B cell (primary cell): ENCODE measurements at regions not wholly inside any gene's neighbourhood (a gene's known extent, or its start where the extent isn't known, plus 50 kb on each side); places are given as distances from the start of the nearest gene placed in this dataset.
A peak's percentile ranks its signal among the peaks of the same experiment; 100 is the strongest.
"Not testable (repeated sequence)": the region's sequence is repeated elsewhere in the genome, so short reads cannot be mapped to it uniquely, and the experiment has no call there.

Experiments
- ATAC-seq: fragments of 200-7000 bp; cut with Tn5 transposase; one replicate; pipeline ENCODE4 v1.10.0; 2021; ENCODE audit warnings: low read depth, mild to moderate bottlenecking, moderate number of reproducible peaks, moderate library complexity
- CTCF ChIA-PET: fragments of 350-600 bp; sonication (Branson Sonifier 250); formaldehyde crosslinking; loops from one replicate; lab custom pipeline; 2021; ENCODE audit warnings: antibody characterized with exemption, inconsistent platforms; lab: Charles Lee
- POLR2A ChIA-PET: fragments of 350-600 bp; sonication (Branson Sonifier 250); formaldehyde crosslinking; loops from one replicate; lab custom pipeline; 2021; ENCODE audit warnings: antibody characterized with exemption; lab: Charles Lee
- DNase-seq: peaks from one replicate; pipeline ENCODE4 v3.0.0; 2013
- H2AFZ ChIP-seq: 2 replicates; pipeline ENCODE4 v1.6.1; 2012; ENCODE audit warnings: mild to moderate bottlenecking, low read depth, low read length; ENCODE audit not compliant: insufficient read depth, poor library complexity, severe bottlenecking
- H3K27ac ChIP-seq, 2 donors: 1 replicate in 1 of 2; 2 replicates in 1 of 2; pipeline ENCODE4 v1.5.1; 2012 to 2013; ENCODE audit warnings: low read length in 2 of 2, mild to moderate bottlenecking in 2 of 2, moderate library complexity in 1 of 2
- H3K27me3 ChIP-seq, 4 experiments: fragments of 200-600 bp in 1 of 4; sonication (generic) in 1 of 4; replicated peaks in 1 of 4; 1 replicate in 2 of 4; 2 replicates in 2 of 4; pipeline versions ENCODE4 v1.6.1 to v1.7.0; 2013 to 2016; ENCODE audit warnings: low read length in 3 of 4, mild to moderate bottlenecking in 2 of 4, mixed read lengths in 1 of 4, moderate library complexity in 1 of 4; ENCODE audit not compliant: insufficient read depth in 4 of 4, control insufficient read depth in 3 of 4; ENCODE audit errors: control extremely low read depth in 1 of 4
- H3K36me3 ChIP-seq, 2 experiments: replicated peaks in 1 of 2; 1 replicate in 1 of 2; 2 replicates in 1 of 2; pipeline versions ENCODE4 v1.6.1 to v1.7.1; 2013; ENCODE audit warnings: low read length in 1 of 2; ENCODE audit not compliant: insufficient read depth in 2 of 2, control insufficient read depth in 1 of 2; ENCODE audit errors: control extremely low read depth in 1 of 2, extremely low read depth in 1 of 2
- H3K4me1 ChIP-seq, 2 donors: fragments of 200-600 bp in 1 of 2; sonication (generic) in 1 of 2; 1 replicate in 1 of 2; 2 replicates in 1 of 2; pipeline versions ENCODE4 v1.5.1 to v1.6.1; 2013 to 2017; ENCODE audit warnings: low read length in 2 of 2; ENCODE audit not compliant: control insufficient read depth in 2 of 2, insufficient read depth in 2 of 2
- H3K4me2 ChIP-seq: replicated peaks from 2 replicates; pipeline ENCODE3; 2012; ENCODE audit warnings: mild to moderate bottlenecking, low read depth, low read length; ENCODE audit not compliant: poor library complexity, severe bottlenecking
- H3K4me3 ChIP-seq, 5 experiments: fragments of 200-600 bp in 1 of 5; sonication (generic) in 1 of 5; 1 replicate in 3 of 5; 2 replicates in 2 of 5; pipeline versions ENCODE4 v1.5.1 to v1.7.0; 2011 to 2016; ENCODE audit warnings: low read length in 4 of 5, mild to moderate bottlenecking in 4 of 5, low read depth in 2 of 5, control low read depth in 1 of 5, moderate library complexity in 1 of 5; ENCODE audit not compliant: insufficient read depth in 1 of 5; ENCODE audit errors: control extremely low read depth in 1 of 5, extremely low read depth in 1 of 5
- H3K79me2 ChIP-seq: fragments of 200-600 bp; sonication (generic); one replicate; pipeline ENCODE4 v1.6.0; 2016; ENCODE audit warnings: low read length; ENCODE audit not compliant: control insufficient read depth, insufficient read depth
- H3K9ac ChIP-seq: fragments of 200-600 bp; sonication (generic); 2 replicates; pipeline ENCODE4 v1.6.1; 2017; ENCODE audit warnings: mild to moderate bottlenecking, low read length, moderate library complexity
- H3K9me3 ChIP-seq, 3 donors: one replicate each; pipeline versions ENCODE4 v1.6.1 to v1.7.1; 2013; ENCODE audit warnings: low read length in 2 of 3; ENCODE audit not compliant: control insufficient read depth in 2 of 3, insufficient read depth in 1 of 3; ENCODE audit errors: control extremely low read depth in 1 of 3
- H4K20me1 ChIP-seq: 2 replicates; pipeline ENCODE4 v1.6.0; 2012; ENCODE audit warnings: mild to moderate bottlenecking, low read length; ENCODE audit not compliant: insufficient read depth, control insufficient read depth, poor library complexity, severe bottlenecking
- H3K27ac Mint-ChIP-seq: one replicate; pipeline ENCODE4 v1.8.0; 2021; ENCODE audit warnings: mixed read lengths
- H3K27me3 Mint-ChIP-seq: one replicate; pipeline ENCODE4 v1.8.0; 2021; ENCODE audit warnings: mixed read lengths
- H3K4me1 Mint-ChIP-seq: one replicate; pipeline ENCODE4 v1.8.0; 2021; ENCODE audit warnings: mixed read lengths
- H3K4me3 Mint-ChIP-seq: one replicate; pipeline ENCODE4 v1.8.0; 2021; ENCODE audit warnings: mixed read lengths
- H3K9me3 Mint-ChIP-seq: one replicate; pipeline ENCODE4 v1.8.0; 2022; ENCODE audit warnings: mixed read lengths; ENCODE audit not compliant: insufficient read depth
- EZH2 ChIP-seq: IDR thresholded peaks from 2 replicates; pipeline ENCODE4 v1.6.1; 2012; ENCODE audit warnings: borderline replicate concordance, low read depth, mild to moderate bottlenecking, moderate library complexity, low read length; ENCODE audit not compliant: insufficient read depth, poor library complexity, severe bottlenecking
- WGBS: methylation state at CpG from one replicate; pipeline ENCODE4 v1.1.5; 2013; ENCODE audit warnings: missing lambda C conversion rate; ENCODE audit not compliant: insufficient coverage; 5-methylcytosine and 5-hydroxymethylcytosine counted together
- intact Hi-C: fragments of 100-400 bp; cut with micrococcal nuclease; formaldehyde crosslinking; loops from one replicate; pipeline ENCODE4 v1.10.0; 2022
- TF ChIP-seq, protein P1 (sequence below): fragments of 200-600 bp; IDR thresholded peaks from one replicate; pipeline ENCODE4 v1.8.0; 2022; ENCODE audit warnings: antibody characterized with exemption, mild to moderate bottlenecking

DNA sequence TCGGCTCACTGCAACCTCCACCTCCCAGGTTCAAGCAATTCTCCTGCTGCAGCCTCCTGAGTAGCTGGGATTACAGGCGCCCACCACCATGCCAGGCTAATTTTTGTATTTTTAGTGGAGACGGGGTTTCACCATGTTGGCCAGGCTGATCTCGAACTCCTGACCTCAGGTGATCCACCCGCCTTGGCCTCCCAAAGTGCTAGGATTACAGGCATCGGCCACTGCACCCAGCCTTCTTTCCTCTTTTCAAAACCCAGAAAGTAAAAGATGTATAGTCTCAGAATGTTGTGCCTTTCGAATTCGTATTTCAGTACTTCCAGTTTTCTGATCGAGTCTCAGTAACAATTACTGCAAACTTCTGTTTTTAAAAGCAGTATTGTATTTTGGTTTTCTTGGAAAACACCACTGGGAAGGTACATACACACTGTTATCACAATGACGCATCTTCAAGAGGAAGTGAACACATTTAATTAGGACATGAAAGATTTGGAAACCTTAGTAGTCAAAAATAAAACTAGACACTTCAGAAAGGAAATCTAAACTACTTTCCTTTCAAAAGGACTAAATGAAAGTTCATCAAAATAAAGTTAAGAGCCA is 123.9 kb upstream of the TNFSF4 start:
- peak overlapping the region; percentile 65 for H3K4me2 ChIP-seq

DNA sequence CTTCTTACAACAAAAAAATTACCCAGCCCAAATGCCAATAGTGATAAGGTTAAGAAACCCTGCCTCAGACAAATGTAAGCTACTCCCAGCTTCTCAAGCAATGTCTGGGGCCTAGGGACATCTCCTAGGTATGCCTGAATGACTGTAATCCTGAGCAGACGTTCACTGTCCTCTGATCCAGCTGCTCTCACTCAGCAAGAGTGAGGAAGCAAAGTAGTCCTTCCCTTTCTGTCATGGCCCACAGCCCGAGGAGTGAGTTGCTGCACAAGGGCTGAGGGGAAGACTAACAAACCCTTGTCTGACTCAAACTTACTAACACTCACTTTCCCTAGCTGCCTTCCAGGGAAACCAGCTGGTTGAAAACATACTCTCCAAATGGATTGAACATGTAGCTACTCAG is 124.9 kb upstream of the TNFSF4 start:
- POLR2A ChIA-PET, result no interaction called here
- H3K4me2 ChIP-seq, result peak overlapping the region; percentile 65

More for the DNA sequence above, 123.9 kb upstream of the TNFSF4 start:
- H3K27me3 ChIP-seq, POLR2A ChIA-PET, H3K79me2 ChIP-seq, H3K9me3 ChIP-seq, H3K9me3 Mint-ChIP-seq, H3K27me3 Mint-ChIP-seq, intact Hi-C loops, H3K36me3 ChIP-seq, H4K20me1 ChIP-seq: not testable (repeated sequence)
- Histone ChIP-seq H3K9ac (peak overlapping the region; percentile 50), H3K27ac (peak overlapping the region in 1 of 2 donors; percentile 59), H3K4me1 (peaks cover 8 to 18% of the 10 kb centered on the region in 2 donors), H3K4me3 (peak overlapping the region in 2 of 5 experiments; percentile 5 to 38), H2AFZ (peak overlapping the region; percentile 56)
- Mint-ChIP-seq H3K4me1 (peaks cover 25% of the 10 kb centered on the region), H3K27ac (peak overlapping the region; percentile 80), H3K4me3 (peak overlapping the region; percentile 68)
- CTCF ChIA-PET, result interaction anchor here (1.0 kb wide), 1 partner anchor 86 kb away, joined by 3 read pairs; no protein-coding TSS in a partner anchor
- peak; percentile 36 for DNase-seq
- ATAC-seq, result peak; percentile 21
- no CpG with 5 or more reads among the region's 10 CpGs for WGBS

More for the DNA sequence above, 124.9 kb upstream of the TNFSF4 start:
- Histone ChIP-seq H3K4me1 (peaks cover 8 to 18% of the 10 kb centered on the region in 2 donors), H4K20me1 (no peaks in the 10 kb centered on the region), H3K79me2 (no peaks in the 10 kb centered on the region), H3K36me3 (no peaks in the 10 kb centered on the region), H3K9ac (no peak overlapping the region), H3K27ac (peak overlapping the region in 1 of 2 donors; percentile 59), H3K9me3 (no peaks in the 10 kb centered on the region), H2AFZ (peak overlapping the region; percentile 56), H3K4me3 (no peak overlapping the region), H3K27me3 (no peaks in the 10 kb centered on the region)
- CTCF ChIA-PET, result no interaction called here
- 0% methylated on average over 1 of the region's 2 CpGs for WGBS
- TF ChIP-seq, protein P1, sequence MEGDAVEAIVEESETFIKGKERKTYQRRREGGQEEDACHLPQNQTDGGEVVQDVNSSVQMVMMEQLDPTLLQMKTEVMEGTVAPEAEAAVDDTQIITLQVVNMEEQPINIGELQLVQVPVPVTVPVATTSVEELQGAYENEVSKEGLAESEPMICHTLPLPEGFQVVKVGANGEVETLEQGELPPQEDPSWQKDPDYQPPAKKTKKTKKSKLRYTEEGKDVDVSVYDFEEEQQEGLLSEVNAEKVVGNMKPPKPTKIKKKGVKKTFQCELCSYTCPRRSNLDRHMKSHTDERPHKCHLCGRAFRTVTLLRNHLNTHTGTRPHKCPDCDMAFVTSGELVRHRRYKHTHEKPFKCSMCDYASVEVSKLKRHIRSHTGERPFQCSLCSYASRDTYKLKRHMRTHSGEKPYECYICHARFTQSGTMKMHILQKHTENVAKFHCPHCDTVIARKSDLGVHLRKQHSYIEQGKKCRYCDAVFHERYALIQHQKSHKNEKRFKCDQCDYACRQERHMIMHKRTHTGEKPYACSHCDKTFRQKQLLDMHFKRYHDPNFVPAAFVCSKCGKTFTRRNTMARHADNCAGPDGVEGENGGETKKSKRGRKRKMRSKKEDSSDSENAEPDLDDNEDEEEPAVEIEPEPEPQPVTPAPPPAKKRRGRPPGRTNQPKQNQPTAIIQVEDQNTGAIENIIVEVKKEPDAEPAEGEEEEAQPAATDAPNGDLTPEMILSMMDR, result no peak
- TF ChIP-seq EZH2, result no peak
- DNase-seq (no peak), ATAC-seq (no peak)
- intact Hi-C loops, result no loop called here
- Mint-ChIP-seq H3K4me3 (no peak overlapping the region), H3K27me3 (no peaks in the 10 kb centered on the region), H3K27ac (peak overlapping the region; percentile 80), H3K9me3 (no peaks in the 10 kb centered on the region), H3K4me1 (peaks cover 25% of the 10 kb centered on the region)
